Hepatocyte (in vitro differentiated cells): ENCODE measurements at regions not wholly inside any gene's neighbourhood (a gene's known extent, or its start where the extent isn't known, plus 50 kb on each side); places are given as distances from the start of the nearest gene placed in this dataset.

Experiments
- DNase-seq: peaks from one replicate; pipeline ENCODE4 v3.0.0-alpha.2; 2016; ENCODE audit warnings: low spot score
- H2AFZ ChIP-seq: fragments of 200-600 bp; sonication (generic); 2 replicates; pipeline ENCODE4 v1.6.0; 2016; ENCODE audit warnings: antibody characterized with exemption, mild to moderate bottlenecking
- H3K27ac ChIP-seq: fragments of 200-600 bp; sonication (generic); 2 replicates; pipeline ENCODE4 v1.5.1; 2016; ENCODE audit warnings: mild to moderate bottlenecking
- H3K27me3 ChIP-seq: fragments of 200-600 bp; sonication (generic); 2 replicates; pipeline ENCODE4 v1.6.1; 2016
- H3K36me3 ChIP-seq: fragments of 200-600 bp; sonication (generic); replicated peaks from 2 replicates; pipeline ENCODE4 v1.5.1; 2016; ENCODE audit warnings: low read depth; ENCODE audit not compliant: insufficient read depth
- H3K4me1 ChIP-seq: fragments of 200-600 bp; sonication (generic); 2 replicates; pipeline ENCODE4 v1.5.1; 2016; ENCODE audit warnings: mild to moderate bottlenecking, moderate library complexity; ENCODE audit not compliant: insufficient read depth
- H3K4me2 ChIP-seq: fragments of 200-600 bp; sonication (generic); 2 replicates; pipeline ENCODE4 v1.6.0; 2016
- H3K4me3 ChIP-seq: fragments of 200-600 bp; sonication (generic); 2 replicates; pipeline ENCODE4 v1.5.1; 2016; ENCODE audit warnings: mild to moderate bottlenecking
- H3K79me2 ChIP-seq: fragments of 200-600 bp; sonication (generic); 2 replicates; pipeline ENCODE4 v1.6.0; 2017; ENCODE audit warnings: mild to moderate bottlenecking
- H3K9me2 ChIP-seq: fragments of 200-600 bp; sonication (generic); replicated peaks from 2 replicates; pipeline ENCODE4 v1.6.0; 2017; ENCODE audit warnings: mild to moderate bottlenecking; ENCODE audit not compliant: insufficient read depth
- H3K9me3 ChIP-seq: fragments of 200-600 bp; sonication (generic); 2 replicates; pipeline ENCODE4 v1.5.1; 2016; ENCODE audit warnings: low read depth, mild to moderate bottlenecking
- H4K20me1 ChIP-seq: fragments of 200-600 bp; sonication (generic); 2 replicates; pipeline ENCODE4 v1.6.0; 2016; ENCODE audit warnings: mild to moderate bottlenecking; ENCODE audit not compliant: insufficient read depth, poor library complexity, severe bottlenecking
- EZH2 ChIP-seq: fragments of 200-600 bp; sonication (generic); IDR thresholded peaks from 2 replicates; pipeline ENCODE4 v1.6.1; 2016; ENCODE audit warnings: antibody characterized with exemption, mild to moderate bottlenecking, borderline replicate concordance
- EZH2phosphoT487 ChIP-seq: fragments of 200-600 bp; sonication (generic); IDR thresholded peaks from one replicate; pipeline ENCODE4 v1.6.1; 2018; ENCODE audit warnings: antibody characterized with exemption, mild to moderate bottlenecking, low read depth, moderate library complexity; ENCODE audit not compliant: unreplicated experiment, severe bottlenecking
- WGBS: methylation state at CpG from one replicate; pipeline ENCODE4 v1.1.6; 2016; ENCODE audit warnings: low lambda C conversion rate; ENCODE audit errors: missing lambda C conversion rate; 5-methylcytosine and 5-hydroxymethylcytosine counted together
- TF ChIP-seq, protein P1 (sequence below): fragments of 200-600 bp; sonication (generic); IDR thresholded peaks from 2 replicates; pipeline ENCODE4 v1.5.1; 2016; ENCODE audit warnings: antibody characterized with exemption, mild to moderate bottlenecking; ENCODE audit not compliant: poor library complexity

DNA sequence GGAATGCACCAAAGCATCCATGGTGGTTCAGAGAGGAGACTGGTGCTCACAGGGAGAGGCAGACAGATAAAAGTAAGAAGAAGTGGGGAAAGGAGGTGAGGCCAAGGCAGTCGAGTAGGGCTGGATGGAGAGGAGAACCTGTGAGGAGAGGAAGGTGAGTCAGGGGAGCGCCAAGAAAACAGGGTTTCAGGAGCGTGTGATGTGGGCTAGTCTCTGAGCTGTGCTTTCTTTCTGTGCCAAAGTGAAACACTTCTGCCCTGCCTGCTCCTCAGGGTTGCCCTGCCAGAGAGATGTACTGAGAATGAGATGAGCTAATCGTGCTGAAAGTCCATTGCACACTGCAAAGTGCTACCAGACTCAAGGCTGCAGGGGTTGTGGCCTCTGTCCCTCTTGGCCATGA, 310.7 kb upstream of the CCL2 start:
- Histone ChIP-seq H3K27ac (no peak overlapping the region), H2AFZ (no peak overlapping the region), H4K20me1 (no peaks in the 10 kb centered on the region), H3K9me3 (no peaks in the 10 kb centered on the region), H3K9me2 (no peaks in the 10 kb centered on the region), H3K4me3 (no peak overlapping the region), H3K36me3 (no peaks in the 10 kb centered on the region), H3K4me2 (no peak overlapping the region), H3K79me2 (no peaks in the 10 kb centered on the region), H3K4me1 (no peaks in the 10 kb centered on the region), H3K27me3 (no peaks in the 10 kb centered on the region)
- no peak for DNase-seq
- 93% methylated on average over 4 of the region's 4 CpGs for WGBS
- no peak for TF ChIP-seq EZH2phosphoT487
- TF ChIP-seq, protein P1, sequence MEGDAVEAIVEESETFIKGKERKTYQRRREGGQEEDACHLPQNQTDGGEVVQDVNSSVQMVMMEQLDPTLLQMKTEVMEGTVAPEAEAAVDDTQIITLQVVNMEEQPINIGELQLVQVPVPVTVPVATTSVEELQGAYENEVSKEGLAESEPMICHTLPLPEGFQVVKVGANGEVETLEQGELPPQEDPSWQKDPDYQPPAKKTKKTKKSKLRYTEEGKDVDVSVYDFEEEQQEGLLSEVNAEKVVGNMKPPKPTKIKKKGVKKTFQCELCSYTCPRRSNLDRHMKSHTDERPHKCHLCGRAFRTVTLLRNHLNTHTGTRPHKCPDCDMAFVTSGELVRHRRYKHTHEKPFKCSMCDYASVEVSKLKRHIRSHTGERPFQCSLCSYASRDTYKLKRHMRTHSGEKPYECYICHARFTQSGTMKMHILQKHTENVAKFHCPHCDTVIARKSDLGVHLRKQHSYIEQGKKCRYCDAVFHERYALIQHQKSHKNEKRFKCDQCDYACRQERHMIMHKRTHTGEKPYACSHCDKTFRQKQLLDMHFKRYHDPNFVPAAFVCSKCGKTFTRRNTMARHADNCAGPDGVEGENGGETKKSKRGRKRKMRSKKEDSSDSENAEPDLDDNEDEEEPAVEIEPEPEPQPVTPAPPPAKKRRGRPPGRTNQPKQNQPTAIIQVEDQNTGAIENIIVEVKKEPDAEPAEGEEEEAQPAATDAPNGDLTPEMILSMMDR, result no peak
- no peak for TF ChIP-seq EZH2

DNA sequence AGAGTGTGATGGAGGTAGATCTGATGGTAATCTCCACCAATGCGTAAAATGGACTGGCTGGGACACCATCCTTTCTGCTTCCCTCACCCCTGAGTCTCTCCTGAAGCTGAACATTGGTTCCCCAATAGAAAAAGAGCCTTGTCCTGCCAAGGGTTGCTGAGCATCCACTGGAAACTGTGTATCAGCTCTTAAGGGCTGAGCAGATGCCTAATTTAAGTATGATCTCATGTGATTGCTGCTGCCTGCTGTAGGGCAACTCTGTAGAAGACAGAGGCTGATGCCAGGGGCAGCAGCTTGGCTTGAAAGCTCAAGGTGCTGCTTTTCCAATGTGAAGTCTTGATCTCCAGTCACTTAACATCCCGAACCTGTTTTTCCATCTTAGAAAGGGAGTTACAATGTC, 310.3 kb upstream of the CCL2 start:
- TF ChIP-seq, protein P1, result no peak
- TF ChIP-seq EZH2 (no peak), EZH2phosphoT487 (no peak)
- Histone ChIP-seq H3K4me3 (no peak overlapping the region), H3K4me2 (no peak overlapping the region), H3K9me2 (no peaks in the 10 kb centered on the region), H3K79me2 (no peaks in the 10 kb centered on the region), H3K9me3 (no peaks in the 10 kb centered on the region), H4K20me1 (no peaks in the 10 kb centered on the region), H3K36me3 (no peaks in the 10 kb centered on the region), H3K27ac (no peak overlapping the region), H3K4me1 (no peaks in the 10 kb centered on the region), H3K27me3 (no peaks in the 10 kb centered on the region), H2AFZ (no peak overlapping the region)
- WGBS, result 86% methylated on average over 2 of the region's 2 CpGs
- no peak for DNase-seq

DNA sequence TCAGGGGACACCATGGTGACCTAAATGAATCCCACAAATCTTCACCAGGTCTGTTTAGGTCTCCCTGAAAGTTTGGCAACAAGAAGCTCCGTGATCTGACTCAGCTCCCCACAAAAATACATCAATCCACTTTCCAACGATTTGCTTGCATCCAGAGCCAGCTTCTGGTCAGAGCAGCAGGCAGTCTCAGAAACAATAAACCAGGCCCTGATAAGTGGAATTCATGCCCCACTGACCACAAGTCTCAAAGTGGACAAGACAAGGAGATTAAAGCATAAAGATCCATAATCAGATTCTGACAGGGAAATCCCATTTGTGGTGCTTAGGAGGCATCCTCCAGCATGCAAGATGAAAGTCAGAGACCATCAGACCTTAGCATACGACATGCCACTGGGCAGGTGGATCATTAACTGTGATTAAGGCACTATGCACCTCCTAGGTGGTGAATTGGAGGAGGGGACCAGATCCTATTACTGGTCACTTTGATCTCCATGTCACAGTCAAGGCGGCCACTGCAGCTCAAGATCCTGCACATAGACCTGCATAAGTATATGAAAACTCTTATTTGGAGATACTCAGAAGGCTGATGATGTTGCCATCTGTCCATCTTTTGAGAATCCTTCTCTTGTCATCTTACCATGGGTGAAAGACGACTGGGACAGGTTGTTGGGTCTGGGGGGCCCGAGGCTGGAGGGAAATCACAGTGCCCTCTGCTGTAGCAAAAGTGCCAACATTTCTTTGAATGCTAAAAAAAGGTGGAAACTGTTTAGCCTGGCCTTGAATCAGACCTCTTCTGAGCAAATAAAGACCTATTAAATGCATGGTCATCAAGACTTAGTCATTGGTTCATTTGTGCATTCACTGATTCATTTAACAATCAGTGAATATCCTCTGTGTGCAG, 309.2 kb upstream of the CCL2 start:
- 57% methylated on average over 6 of the region's 6 CpGs for WGBS
- no peaks in the 10 kb centered on the region for H3K9me3 ChIP-seq
- H3K79me2 ChIP-seq, result no peaks in the 10 kb centered on the region
- TF ChIP-seq EZH2 (no peak), EZH2phosphoT487 (no peak)
- TF ChIP-seq, protein P1, result no peak
- no peaks in the 10 kb centered on the region for H3K36me3 ChIP-seq
- H3K9me2 ChIP-seq, result no peaks in the 10 kb centered on the region
- no peak overlapping the region for H3K27ac ChIP-seq
- H3K4me2 ChIP-seq, result no peak overlapping the region
- H3K4me1 ChIP-seq, result no peaks in the 10 kb centered on the region
- H4K20me1 ChIP-seq, result no peaks in the 10 kb centered on the region
- no peak overlapping the region for H3K4me3 ChIP-seq
- no peak overlapping the region for H2AFZ ChIP-seq
- DNase-seq, result no peak
- H3K27me3 ChIP-seq, result no peaks in the 10 kb centered on the region
